GM19372 (cell line): ENCODE measurements at regions not wholly inside any gene's neighbourhood (a gene's known extent, or its start where the extent isn't known, plus 50 kb on each side); places are given as distances from the start of the nearest gene placed in this dataset.

Experiments used
- ATAC-seq: cut with Tn5 transposase; IDR thresholded peaks from one replicate; pipeline ENCODE4 v1.9.1; 2021; ENCODE audit warnings: mild to moderate bottlenecking, low read depth, moderate library complexity; ENCODE audit not compliant: unreplicated experiment

DNA sequence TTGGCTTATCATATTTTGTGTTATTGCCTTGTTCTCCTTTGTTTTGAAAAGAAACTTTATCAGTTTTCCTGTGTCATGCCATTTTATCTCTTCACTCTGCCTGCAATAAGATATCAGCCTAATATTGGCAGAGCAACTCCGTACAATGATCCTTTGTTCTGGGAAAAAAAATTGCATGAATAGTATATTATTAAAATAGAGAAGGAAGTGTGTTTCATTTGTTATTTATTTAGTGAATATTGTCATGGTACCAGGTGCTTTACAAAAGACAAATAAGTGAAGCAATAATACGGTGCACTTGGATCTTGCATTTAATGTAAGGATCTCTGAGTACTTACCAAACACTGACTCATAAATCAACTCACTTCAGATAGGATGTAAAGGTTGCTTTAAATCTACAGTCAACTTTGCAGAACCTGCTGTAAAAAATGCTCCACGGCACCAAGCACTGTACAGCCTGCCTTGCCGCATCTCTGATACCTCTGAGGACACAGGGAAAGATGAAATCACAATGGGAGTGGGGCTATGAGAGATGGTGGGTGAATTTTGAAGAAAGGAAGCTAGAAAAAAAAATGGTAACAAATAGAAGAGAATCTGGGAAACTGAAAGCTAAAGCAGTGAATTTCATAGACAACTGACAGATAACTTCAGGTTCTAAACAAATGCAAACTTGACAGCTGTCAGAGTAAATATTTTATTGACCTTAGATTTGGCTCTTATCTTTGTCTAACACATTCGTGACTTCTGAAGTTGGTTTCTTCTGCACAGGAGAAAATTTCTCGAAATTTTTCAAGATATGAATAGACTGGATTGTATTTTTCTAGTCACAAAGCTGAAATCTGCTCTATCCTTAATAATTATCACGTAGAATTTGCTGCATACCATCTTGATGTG lies 232.1 kb downstream of the ENC1 start:
- no peak for ATAC-seq

- no peak for ATAC-seq
Observed at GRCh38 chr5:74407701-74408100, 232.8 kb downstream of the ENC1 start.

- no peak for ATAC-seq
Observed at GRCh38 chr5:74406844-74407243, 233.7 kb downstream of the ENC1 start.

- no peak for ATAC-seq
Observed at GRCh38 chr5:74405593-74405992, 234.9 kb downstream of the ENC1 start.

GRCh38 chr5:74404574-74405508 lies 235.7 kb downstream of the ENC1 start:
- ATAC-seq = no peak

GRCh38 chr5:74403771-74404170 lies 236.8 kb downstream of the ENC1 start:
- ATAC-seq = no peak

DNA sequence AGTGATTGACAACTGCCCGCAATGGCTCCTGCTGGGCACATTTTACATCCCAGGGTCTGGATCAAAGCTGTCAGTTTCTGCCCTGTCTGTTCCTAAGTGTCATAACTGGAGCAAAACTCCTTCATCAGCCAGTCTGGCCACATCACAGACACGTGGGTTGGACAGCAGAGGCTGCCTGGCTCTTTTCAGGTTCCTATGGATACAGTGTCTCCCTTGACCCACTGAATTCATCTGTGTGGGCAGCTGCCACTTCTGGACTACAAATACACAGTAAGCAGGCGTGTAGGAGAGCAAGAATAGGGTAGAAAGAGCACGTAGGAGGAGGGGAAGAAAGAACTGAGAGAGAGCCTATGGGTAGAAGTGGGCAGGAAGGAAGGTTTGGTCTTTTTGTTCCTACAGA lies 238.0 kb downstream of the ENC1 start:
- no peak for ATAC-seq

- no peak for ATAC-seq
Observed at GRCh38 chr5:74401946-74402320, 238.6 kb downstream of the ENC1 start.

DNA sequence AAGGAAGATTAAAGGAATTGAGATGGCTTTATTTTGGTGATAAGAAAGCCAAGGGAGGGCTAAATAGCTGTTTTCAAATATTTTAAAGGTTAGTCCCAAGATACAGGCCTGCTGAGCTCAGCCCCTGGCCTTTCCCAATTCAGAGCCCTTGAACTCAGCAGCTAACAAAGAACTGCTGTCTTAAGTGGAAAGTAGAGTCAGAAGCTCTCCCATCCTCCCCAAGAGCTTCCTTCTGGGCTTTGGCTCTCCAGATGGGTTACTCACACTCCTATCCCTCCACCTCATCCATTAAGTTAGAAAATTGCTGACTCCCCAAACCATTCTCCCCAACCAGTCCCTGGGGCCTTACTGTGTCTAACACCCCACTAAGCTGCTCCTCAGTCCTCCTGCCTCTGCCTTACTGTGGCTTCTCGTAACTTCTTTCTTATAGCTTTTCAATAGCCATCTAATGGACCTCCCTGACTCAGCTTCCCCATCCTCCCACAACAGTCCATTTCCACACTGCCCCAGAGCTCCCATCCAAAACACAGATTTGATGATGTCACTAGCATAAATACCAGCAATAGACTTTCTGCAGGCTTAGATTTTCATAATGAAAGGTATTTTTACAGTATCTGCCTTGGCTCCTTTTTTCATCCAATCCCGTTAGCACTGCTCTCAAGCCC lies 239.1 kb downstream of the ENC1 start:
- ATAC-seq = no peak

- ATAC-seq = no peak
Observed at GRCh38 chr5:74400067-74400466, 240.5 kb downstream of the ENC1 start.

DNA sequence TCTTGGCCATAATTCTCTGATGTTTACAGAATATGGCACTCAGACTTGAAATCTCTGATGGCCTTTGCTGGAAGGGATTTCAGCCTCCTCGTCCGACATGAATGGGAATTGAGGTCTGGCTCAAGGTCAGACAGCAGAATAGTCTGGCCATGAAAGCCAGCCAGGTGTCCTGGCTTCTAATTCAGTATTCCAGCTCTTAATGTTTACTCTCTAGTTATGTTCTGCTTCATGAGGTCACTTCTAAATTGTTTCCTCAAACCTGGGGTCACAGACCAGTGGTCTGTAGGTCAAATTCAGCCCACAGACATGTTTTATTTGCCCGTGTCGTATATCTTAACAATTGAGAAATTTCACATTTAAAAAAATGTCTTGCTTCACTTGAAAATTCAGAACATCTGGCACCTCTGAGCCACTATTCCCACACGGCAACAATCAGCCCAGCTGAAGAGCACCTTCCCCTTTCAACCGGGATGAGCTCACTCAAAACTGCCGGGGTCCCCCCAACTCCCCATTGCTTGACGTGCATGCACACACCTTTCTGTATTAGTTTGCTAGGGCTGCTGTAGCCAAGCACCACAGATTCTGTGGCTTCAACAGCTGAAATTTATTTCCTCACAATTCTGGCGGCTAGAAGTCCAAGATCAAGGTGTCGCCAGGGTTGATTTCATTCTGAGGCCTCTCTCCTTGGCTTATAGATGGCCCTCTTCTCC lies 243.5 kb downstream of the ENC1 start:
- ATAC-seq = no peak

DNA sequence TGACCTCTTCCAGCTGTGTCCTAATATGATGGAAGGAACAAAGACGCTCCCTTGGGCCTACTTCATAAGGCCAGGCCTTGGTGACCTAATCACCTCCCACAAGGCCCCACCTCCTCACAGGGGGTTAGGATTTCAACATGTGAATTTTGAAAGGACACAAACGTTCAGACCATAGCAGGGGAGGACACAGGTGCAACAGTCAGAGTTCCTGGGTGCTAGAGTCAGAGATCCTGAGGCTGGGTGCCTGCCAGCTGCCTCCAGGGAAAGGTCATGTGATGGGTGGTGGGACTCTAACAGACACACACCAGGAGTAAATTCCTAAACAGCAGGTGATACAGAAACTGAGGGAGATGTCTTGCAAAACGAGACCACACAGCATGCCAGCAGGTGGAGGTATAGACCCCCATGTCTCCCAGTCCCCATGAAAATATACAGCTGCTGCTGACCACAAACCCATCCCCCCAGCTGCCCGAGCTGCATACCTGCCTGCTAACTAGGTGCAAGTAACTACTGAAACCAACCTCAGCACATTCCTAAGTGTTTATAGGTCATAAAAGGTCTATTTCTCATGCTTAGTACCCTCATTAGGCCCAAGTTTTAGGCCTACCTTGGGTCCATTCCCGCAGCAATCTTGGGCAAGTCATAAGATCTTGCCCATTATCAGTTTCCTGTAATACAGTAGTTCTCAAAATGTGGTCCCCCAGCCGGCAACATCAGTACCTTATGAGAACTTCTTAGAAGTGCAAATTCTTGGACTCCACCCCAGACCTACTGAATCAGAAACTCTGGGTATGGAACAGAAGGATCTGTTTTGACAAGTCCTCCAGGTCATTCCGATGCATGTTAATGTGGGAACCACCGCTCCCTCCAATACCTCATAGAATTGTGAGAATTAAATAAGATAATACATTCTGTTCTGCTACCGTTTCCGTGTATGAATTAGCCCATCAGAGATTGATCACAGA lies 245.3 kb downstream of the ENC1 start:
- ATAC-seq = no peak

DNA sequence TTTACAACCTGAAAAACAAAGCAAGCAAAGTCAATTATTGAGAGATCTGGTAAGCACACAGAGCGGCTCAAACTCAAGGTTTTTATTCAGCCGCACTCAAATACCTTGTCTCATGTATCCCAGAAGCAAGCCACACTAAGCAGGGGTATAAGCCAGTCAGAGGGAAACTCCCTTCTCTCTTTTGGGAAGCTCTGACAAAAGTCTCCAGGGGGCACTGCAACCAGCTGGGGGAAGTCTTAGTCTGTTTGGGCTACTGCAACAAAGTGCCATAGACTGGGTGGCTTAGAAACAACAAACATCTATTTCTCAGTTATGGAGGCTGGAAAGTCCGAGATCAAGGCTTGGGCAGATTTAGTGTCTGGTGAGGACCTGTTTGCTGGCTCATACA lies 246.0 kb downstream of the ENC1 start:
- no peak for ATAC-seq

- no peak for ATAC-seq
Observed at GRCh38 chr5:74393943-74394342, 246.6 kb downstream of the ENC1 start.

GRCh38 chr5:74392711-74393351 lies 247.7 kb downstream of the ENC1 start:
- ATAC-seq = no peak

GRCh38 chr5:74391410-74391809 lies 249.1 kb downstream of the ENC1 start:
- no peak for ATAC-seq

DNA sequence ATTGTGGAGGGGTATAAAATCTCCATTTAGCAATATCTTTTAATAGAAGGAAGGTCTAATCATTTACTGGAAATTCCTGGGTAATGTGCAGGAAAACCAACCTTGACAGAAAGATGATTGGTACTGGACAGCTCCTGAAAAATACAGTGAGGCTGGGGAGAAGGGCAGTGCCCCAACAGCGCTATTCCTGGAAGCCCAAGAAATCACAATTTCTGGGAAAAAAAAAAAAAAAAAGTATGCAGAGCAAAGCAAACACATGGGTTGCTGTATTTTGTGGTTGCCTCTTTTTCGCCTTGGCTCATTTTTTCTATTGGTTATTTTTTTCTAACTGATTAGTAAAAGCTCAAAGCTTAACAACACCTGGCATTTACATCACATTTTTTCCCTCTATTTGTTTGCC lies 249.7 kb downstream of the ENC1 start:
- no peak for ATAC-seq

DNA sequence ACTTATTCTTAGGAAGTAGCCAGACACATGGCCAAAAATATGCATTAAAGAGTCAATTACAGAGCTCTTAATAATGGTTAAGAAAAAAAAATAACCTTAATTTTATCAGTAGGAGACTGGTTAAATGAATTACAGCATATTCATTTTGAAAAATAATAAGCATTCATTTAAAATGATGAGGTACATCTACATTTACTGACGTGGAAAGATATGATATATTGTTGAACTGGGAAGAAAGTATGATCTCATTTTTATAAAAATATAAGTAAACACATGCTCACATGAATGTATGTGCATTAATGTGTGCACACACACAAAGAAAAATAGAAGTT lies 250.3 kb downstream of the ENC1 start:
- ATAC-seq = no peak
